DMS 273 (cell line): ENCODE measurements at regions not wholly inside any gene's neighbourhood (a gene's known extent, or its start where the extent isn't known, plus 50 kb on each side); places are given as distances from the start of the nearest gene placed in this dataset.
"Not testable (repeated sequence)": the region's sequence is repeated elsewhere in the genome, so short reads cannot be mapped to it uniquely, and the experiment has no call there.

Experiments used
- DNase-seq: peaks from one replicate; lab custom pipeline; 2025; ENCODE audit not compliant: unreplicated experiment; lab: John Stamatoyannopoulos, UW

DNA sequence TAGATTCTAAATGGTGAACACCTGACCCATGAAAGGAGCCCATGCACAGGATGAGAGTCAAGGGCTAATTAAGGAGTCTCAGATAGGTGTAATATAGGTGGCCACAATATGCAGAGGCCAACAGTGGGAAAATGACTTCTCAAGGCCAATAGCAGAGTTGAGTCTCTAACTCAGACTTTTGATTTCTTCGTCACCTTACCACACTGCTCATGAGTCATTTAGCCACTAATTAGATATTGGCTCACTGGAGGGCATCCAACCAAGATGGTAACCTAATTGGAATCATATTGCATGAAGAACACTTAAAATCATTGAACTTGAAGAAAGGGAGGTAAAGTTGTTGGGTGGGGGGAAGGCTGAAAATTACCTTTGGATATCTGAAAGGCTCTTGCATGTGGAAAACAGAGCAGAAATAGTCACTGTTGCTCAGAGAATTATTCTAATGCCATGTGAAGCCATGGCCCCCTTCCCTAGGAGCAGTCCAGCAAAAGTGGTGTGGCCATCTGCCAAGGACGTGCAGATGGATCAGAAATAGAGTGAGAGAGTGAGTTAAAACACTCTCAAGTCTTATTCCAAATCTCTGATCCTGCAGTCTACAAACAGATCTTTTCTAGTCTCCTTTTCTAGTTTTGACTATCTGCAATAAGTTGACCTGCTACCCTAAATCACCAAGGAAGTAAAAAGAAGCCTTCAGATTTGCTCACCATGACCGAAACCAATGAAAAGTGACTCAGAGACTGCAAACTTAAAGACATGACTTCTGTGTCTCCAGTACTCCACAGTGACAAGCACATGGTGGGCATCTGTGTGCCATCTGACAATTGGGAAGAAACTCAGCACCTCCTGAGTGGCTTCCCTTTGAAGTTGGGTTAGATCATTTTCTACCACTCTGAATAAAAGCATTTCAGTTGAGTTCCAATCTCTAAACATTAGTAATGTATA lies 93.9 kb upstream of the C1QTNF7 start:
- DNase-seq: peak; percentile 2

- DNase-seq: no peak
Measured at GRCh38 chr4:15336410-15337167, 91.2 kb upstream of the C1QTNF7 start.

DNA sequence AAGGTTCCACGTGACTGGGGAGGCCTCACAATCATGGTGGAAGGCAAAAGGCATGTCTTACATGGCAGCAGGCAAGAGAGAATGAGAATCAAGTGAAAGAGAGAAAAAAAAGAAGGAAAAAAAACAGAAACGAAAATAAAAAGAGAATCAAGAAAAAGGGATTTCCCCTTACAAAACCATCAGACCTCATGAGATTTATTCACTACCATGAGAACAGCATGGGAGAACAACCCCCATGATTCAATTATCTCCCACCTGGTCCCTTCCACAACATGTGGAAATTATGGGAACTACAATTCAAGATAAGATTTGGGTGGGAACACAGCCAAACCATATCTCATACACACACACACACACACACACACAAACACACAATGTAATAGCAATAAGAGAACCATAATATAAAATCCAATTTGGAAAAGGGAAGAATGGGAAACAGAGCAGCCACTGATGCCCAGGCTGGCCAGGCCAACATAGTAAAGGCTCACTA lies 90.6 kb upstream of the C1QTNF7 start:
- DNase-seq: not testable (repeated sequence)

DNA sequence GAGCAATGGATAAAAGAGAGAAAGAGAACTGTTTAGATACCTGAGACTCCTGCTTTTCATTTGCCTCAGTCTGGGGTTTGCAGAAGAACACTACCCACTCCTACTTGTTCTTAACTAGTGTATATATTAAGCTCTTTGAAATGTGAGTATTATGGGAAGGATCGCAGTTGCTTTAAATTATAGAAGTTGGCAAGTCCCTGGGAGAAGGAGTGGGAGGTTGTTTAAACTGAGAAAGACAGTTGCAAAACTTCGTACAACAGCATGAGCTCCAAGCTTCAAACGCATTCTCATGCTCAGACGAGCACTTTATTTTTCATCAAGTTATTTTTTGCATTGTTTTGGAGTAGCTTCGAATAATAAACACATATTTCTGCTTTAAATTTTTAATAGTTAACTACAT lies 88.1 kb upstream of the C1QTNF7 start:
- DNase-seq: no peak

- DNase-seq: no peak
Measured at GRCh38 chr4:15340332-15340731, 87.5 kb upstream of the C1QTNF7 start.

- DNase-seq: no peak
Measured at GRCh38 chr4:15340902-15341732, 86.7 kb upstream of the C1QTNF7 start.

DNA sequence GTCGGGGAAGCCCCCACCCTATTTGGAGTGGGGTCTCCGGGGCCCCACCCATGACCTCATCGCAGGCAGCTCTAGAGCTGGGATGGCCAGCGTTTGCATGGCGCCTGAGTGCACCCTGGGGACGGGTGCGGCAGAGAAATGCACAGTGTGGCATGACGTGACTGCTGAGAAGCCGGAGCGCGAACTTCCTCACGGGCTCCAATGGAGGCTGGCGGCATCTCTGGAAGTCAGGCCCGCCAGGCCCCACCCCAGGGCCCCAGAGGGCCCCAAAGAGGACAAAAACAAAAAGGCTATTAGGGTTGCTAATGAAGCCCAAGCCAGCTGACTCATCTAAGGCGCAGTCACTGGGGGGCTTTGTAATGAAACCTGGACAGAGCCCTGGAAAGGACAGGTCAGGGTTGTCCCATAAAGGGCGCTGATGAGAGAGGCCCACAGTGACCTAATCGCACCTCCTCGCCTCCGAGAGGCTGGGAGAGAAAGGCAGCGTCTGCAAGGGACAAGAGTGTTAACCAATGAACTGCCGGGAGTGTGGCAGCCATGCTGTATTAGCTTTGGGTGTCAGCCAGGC lies 86.0 kb upstream of the C1QTNF7 start:
- no peak for DNase-seq

GRCh38 chr4:15343000-15343399 lies 84.8 kb upstream of the C1QTNF7 start:
- no peak for DNase-seq

DNA sequence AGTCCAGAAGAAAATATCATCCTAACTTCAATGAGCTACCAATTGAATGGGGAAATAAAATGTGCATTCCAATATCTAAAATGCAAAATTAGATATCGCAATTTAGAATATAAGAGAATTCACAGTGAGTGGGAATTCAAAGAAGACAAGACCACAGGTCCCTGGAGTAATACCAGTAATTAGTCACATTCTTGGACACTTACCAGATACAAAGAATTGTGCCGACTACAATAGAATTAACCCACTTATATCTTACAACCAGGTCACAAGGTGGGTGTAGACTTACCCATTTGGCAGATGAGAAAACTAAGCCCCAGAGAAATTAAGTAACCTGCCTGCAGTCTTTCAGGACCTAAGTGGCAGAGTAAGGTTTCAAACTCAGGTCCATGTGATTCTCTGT lies 84.3 kb upstream of the C1QTNF7 start:
- DNase-seq: no peak

DNA sequence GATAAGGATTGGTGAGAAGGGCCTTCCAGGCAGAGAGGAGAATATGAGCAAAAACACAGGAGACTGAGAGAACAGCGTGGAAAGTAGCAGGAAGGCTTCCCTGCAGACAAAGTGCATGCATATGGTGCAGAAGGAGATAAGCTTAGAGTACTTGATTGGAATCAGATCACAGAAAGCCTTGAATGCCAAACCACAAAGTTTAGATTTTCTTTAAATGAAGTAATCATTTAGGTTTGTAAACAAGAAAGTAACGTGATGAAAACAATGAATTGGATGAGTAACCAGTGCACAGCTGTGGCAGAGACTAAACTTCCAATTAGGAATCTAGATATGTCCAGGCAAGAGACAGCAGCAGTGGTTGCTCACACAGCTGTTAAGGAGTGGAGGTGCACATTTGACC lies 83.8 kb upstream of the C1QTNF7 start:
- no peak for DNase-seq

GRCh38 chr4:15345134-15345533 lies 82.7 kb upstream of the C1QTNF7 start:
- DNase-seq: no peak

DNA sequence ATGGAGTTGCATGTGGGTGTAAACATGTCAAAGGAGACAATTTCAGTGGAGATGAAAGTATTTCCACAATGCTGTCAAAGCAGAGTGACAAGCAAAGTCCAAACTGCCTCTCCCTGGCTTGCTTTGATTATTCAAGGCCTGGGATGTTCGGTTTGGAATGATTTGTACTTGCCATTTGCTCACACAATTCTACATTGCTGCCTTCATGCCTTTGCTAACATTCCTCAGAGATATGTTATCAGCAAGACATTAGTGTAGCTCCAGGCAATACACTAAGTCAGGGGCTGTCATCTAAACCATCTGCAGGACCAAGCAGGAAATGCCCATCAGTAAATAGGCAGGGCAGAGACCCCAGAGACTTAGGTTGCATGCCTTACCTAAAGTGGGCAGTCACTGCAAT lies 79.6 kb upstream of the C1QTNF7 start:
- no peak for DNase-seq

GRCh38 chr4:15348695-15349094 lies 79.1 kb upstream of the C1QTNF7 start:
- DNase-seq: no peak

GRCh38 chr4:15349531-15349935 lies 78.3 kb upstream of the C1QTNF7 start:
- DNase-seq: no peak

DNA sequence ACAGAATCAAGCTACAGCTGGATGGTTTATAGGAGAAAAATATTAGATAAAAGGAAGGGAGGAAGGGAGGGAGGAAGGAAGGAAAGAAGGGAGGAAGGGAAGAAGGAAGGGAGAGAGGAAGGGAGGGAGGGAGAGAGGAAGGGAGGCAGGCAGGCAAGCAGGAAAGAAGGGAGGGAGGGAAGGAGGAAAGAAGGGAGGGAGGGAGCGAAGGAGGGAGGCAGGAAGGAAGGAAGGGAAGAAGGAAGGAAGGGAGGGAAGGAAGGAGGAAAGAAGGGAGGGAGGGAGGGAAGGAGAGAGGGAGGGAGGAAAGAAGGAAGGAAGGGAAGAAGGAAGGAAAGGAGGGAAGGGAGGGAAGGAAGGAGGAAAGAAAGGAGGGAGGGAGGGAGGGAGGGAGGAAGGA lies 77.9 kb upstream of the C1QTNF7 start:
- no peak for DNase-seq

DNA sequence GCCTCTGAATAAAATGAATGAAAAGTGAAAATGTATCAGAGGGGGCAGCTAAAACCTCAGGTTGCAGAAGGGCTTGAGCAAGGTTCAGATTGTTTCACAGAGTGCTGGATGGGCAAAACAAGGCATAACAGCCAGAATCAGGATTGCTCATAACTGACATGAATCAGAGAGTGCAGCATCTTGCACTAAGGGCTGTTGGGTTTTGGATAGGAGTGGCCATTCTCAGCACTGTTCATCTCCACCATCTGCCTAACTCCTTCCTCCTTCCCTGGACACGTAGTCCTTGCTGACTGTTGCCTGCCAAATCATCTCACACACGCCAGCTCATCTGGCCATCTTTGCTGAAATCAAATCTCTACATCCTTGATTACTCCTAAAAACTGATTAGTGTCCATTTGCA lies 75.3 kb upstream of the C1QTNF7 start:
- DNase-seq: no peak

GRCh38 chr4:15353207-15353606 lies 74.6 kb upstream of the C1QTNF7 start:
- DNase-seq: no peak

DNA sequence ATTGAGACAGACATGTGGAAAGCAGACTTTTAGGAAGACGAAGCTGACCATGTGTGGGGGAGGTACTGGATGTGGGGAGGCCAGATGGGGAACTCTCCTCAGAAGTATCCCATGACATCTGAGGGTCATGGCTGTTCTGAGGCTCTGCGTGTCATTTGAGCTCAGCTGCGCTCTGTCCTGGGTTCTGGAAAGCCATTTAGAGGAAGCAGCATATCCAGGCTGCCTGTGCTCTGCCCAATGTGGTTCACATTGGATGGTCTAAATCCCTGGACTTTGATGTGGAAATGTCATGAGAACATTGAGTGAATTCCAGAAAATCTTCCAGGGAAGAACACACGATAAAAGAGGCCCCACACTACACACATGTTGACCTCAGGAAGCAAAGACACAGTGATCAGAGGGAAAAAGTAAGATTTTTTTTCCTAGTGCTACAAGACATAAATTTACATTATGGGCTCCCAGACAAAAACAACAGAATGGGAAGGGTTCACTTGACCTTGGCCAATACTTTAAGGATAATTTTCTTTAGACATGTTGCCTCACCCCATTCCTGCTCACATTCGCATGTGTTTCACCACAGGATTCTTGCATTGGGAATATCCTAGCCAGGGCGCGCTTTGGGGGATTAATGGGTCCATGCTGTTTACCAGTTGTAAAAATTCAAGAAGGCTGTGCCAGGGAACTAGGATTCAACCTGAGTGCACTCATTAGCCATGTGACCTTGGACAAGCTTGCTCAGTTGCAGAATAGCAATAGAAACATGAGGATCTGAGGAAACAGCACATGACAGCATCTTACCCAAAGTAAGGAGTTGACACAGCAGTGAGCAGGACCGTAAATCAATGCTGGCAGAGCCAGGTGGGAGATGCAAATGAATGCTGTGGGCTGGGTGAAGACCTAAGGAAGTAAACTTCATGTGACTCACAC lies 73.2 kb upstream of the C1QTNF7 start:
- no peak for DNase-seq

DNA sequence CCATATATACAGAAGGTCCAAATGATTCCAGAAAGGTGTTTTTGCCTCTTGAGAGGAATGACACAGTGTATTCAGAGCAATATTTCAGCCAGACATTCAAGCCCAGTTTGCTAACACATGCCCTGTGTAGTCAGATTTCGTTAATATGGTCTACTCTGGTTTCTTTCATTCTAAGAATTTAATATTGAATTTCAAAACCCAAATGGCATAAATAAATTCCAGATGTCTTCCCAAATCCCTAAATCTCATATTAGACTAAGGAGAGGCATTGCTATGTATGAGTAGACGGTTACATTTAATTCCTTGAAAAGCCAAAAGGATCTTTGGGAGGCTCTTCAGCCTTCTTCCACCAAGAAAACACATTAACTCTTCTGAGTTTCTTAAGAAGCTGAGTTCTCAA lies 66.3 kb upstream of the C1QTNF7 start:
- DNase-seq: no peak

DNA sequence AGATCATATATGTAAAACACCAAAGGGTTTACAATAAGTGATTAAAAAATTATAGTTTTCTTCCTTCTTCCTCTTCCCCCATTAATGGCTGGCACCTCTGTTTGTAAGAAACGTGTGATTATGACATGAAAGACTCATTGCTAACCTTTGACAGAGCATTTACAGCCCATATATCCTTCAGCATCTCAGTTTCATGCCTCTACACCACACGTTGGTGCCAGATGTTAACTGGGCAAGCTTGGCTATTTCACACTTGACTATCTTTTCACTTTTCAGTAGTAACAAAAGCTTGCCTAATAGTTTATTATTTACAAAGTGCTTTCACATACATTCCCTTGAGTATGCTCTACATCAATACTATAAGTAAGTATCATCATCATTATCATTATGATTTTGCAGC lies 65.3 kb upstream of the C1QTNF7 start:
- no peak for DNase-seq
